MM.1S (cell line): ENCODE measurements at regions not wholly inside any gene's neighbourhood (a gene's known extent, or its start where the extent isn't known, plus 50 kb on each side); places are given as distances from the start of the nearest gene placed in this dataset.

ENCODE experiments used
- EZH2 ChIP-seq: fragments of 300-600 bp; sonication (generic); optimal IDR thresholded peaks from 2 replicates; pipeline ENCODE3; 2017; ENCODE audit warnings: low read depth, mild to moderate bottlenecking, antibody characterized with exemption, low read length, mixed read lengths
- TF ChIP-seq, protein P1 (sequence below): fragments of 300-600 bp; sonication (generic); IDR thresholded peaks from 2 replicates; pipeline ENCODE4 v1.5.1; 2016; ENCODE audit warnings: antibody characterized with exemption, low read length, mixed read lengths

DNA sequence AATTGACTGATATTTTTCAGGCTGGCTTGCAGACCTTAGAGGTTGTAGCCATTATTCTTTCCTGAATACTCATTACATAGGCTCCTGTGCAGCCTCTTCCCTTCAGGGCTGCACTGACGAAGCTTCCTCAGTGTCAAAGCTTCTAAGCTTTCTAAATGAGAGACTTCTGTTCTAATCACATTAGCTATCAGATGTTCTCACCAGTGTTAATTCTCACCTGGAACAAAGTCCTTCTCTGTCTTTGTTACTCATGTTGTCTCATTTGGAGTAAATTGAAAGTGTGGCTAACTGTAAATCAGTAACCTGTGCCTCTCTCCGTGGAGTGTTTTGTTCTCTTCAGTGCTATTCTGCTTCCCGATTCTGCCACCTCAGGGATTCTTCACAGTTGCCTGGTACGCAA, 76.9 kb downstream of the MC4R start:
- TF ChIP-seq, protein P1, sequence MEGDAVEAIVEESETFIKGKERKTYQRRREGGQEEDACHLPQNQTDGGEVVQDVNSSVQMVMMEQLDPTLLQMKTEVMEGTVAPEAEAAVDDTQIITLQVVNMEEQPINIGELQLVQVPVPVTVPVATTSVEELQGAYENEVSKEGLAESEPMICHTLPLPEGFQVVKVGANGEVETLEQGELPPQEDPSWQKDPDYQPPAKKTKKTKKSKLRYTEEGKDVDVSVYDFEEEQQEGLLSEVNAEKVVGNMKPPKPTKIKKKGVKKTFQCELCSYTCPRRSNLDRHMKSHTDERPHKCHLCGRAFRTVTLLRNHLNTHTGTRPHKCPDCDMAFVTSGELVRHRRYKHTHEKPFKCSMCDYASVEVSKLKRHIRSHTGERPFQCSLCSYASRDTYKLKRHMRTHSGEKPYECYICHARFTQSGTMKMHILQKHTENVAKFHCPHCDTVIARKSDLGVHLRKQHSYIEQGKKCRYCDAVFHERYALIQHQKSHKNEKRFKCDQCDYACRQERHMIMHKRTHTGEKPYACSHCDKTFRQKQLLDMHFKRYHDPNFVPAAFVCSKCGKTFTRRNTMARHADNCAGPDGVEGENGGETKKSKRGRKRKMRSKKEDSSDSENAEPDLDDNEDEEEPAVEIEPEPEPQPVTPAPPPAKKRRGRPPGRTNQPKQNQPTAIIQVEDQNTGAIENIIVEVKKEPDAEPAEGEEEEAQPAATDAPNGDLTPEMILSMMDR: no peak
- no peak for TF ChIP-seq EZH2
